Activated T-cell treated with anti-CD3 and anti-CD28 coated beads for 4 hours (primary cell): ENCODE measurements at regions not wholly inside any gene's neighbourhood (a gene's known extent, or its start where the extent isn't known, plus 50 kb on each side); places are given as distances from the start of the nearest gene placed in this dataset.
"Not testable (repeated sequence)": the region's sequence is repeated elsewhere in the genome, so short reads cannot be mapped to it uniquely, and the experiment has no call there.

Source experiments
- DNase-seq: peaks from one replicate; pipeline ENCODE4 v3.0.0-alpha.2; 2020

DNA sequence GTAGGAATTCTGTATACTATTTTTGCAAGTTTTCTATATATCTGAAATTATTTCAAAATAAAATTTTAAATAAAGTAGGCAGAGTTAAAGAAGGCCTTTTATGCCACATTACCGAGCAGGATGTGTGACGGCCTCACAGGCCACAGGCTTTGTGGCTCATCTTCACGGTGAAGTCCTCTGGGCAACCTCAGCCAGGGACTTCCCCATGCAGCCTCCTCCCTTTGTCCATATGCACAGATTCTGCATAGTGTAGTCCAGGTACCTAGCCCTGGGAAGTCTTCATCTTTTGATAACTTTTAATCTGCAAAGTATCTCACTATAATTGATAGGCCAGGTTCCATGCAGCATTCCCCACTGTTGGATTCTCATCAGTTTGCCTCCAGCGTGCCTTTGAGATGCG lies 62.8 kb downstream of the ARHGAP11B start:
- DNase-seq = not testable (repeated sequence)

GRCh38 chr15:30690153-30690552 lies 64.2 kb downstream of the ARHGAP11B start:
- DNase-seq = not testable (repeated sequence)

DNA sequence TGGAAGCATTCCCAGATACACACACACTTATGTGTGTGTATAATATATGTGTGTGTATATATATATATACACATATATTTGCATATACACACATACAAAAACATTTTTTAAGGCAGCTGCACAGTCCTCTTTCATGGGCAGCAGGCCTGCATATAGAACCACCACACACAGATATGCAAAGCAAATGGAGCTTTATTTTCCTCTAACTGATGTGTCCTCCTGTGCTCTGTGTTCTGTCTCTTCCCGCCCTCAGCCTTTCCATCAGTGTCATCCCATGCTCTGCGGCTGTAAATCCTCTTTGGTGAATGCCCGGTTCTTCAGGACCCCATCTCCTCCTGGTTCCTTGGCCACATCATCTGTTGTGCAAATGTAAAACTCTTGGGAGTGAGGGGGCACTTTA lies 69.9 kb downstream of the ARHGAP11B start:
- not testable (repeated sequence) for DNase-seq

DNA sequence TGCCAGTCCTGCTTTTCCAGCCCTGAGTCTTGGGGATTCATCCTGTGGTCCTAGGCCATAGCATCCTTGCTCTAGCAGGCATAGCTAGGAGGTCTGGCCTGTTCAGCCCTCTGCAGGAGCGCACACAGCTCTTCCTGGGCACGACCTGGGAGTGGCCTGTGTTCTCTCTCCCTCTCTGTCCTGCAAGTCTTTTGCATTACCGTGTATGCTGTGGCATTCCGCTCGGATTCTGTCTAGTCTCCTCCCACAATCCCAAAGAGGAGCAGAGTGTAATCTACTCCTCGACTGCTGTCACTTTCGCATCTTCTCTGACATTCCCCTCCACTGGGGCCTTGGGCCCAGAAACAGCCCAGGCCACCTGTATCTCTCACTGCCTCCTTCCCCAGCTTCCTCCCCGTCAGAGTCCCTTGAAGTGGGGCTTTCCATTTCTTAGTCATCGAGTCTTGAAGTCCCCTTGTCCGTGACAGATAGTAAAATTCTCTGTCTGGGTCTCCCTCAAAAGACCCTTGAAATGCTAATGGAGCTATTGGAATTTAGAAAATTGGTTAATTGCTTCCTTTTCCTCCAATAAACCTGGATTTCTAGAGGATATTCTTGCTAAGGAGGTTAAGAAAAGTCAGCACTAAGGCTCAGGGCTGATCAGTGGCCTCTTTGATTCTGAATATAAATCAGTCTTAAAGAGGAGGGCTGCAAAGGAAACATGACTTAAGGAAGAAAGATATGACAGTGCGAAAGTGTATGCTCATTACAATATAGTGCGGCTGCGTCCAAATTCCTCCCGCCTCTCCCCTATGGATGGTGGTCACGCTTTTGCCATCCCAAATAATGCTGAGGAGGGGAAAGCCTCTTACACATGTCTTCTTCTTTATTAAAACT lies 70.7 kb downstream of the ARHGAP11B start:
- DNase-seq = not testable (repeated sequence)

- DNase-seq = not testable (repeated sequence)
Observed at GRCh38 chr15:30697315-30697685, 71.4 kb downstream of the ARHGAP11B start.

DNA sequence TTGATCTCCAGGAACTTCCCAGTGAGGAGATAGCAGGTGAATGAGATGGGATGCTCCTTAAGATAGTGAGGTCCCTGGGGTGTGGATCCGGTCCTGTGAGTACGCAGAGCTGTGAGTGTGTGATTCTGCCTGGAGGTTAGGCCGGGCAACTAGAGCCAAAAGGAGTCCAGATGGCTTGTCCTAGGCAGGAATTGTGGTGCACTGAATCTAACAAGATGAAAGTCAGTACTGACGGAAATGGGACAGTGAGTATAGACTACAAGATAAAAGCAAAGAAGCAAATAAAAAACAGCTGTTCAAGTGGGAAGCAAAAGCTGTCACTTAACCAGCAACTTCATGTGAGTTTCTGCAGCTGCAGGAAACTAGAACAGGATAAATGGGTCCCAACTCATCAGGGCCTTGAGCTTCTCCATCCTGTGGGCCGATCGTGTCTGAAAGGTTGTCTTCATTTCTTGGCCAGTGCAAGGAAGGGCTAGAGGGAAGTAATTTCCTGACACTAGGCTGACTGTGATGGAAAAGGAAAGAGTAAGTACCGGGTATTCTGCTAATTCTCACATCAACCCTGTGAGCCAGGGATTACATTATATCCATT lies 74.2 kb downstream of the ARHGAP11B start:
- DNase-seq = not testable (repeated sequence)

- not testable (repeated sequence) for DNase-seq
Observed at GRCh38 chr15:30707976-30708685, 82.2 kb downstream of the ARHGAP11B start.

GRCh38 chr15:30708809-30709208 lies 82.9 kb downstream of the ARHGAP11B start:
- not testable (repeated sequence) for DNase-seq

DNA sequence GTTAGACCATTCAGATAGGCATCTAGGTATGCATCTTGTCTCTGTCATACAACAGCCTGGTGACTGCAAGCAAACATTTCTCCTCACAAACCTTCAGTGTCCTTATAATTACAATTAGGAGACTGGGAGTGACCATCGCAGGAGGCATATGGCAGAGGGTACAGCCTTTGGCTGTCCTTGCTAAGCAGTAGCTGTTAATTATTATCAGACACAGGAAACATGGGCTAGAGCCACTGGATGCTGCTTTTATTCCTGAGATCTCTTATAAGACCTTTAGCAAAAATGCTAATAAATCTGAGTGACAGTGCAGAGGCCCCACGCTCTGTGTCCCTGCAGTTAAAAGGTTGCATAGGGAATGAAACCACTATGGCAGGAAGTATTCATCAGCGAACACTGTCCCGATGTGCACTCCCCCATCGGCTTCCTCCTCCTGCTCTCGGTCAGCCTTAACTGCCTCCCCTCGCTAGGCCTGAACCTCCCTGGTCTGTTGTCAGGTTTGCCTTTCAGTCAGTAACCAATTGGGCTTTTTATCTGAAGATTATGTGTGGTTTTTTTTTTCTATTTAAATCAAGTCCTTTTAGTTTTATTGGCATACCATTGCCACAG lies 92.2 kb downstream of the ARHGAP11B start:
- not testable (repeated sequence) for DNase-seq

GRCh38 chr15:30719363-30719762 lies 93.4 kb downstream of the ARHGAP11B start:
- DNase-seq = not testable (repeated sequence)

DNA sequence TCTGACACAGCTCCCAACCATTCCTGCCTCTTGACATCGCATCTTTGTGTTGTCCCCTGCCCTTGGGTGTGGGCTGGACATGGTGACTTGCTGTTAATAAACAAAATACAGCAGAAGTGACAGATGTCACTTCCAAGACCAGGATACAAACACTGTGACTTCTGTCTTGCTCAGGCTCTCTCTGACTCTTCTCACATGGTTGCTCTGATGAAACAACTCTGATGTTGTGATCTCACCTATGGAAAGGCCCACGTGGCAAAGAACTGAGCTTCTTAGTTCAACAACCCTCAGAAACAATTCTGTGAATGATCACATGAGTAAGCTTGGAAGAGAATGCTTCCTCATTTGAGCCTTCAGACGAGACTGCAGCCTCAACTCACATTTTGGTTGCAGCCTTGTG lies 94.9 kb downstream of the ARHGAP11B start:
- not testable (repeated sequence) for DNase-seq

DNA sequence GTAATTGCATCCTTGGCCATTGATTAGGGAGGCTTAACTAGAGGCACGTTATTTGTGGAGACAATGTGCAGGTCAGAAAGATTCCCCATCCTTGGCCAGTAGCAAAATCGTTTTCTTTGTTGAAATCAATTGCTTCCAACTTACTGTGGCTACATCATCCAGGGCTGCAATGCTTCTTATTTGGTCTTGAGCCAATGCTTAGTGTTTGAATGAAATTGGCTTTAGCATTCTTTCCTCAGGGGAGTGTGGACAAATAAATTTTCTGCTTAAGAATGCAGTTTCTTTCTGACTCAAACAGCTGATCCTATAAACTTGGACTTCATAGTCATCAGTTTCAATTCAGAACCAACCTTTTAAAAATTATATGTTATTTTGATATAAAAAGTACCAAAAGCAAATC lies 95.6 kb downstream of the ARHGAP11B start:
- DNase-seq = not testable (repeated sequence)

DNA sequence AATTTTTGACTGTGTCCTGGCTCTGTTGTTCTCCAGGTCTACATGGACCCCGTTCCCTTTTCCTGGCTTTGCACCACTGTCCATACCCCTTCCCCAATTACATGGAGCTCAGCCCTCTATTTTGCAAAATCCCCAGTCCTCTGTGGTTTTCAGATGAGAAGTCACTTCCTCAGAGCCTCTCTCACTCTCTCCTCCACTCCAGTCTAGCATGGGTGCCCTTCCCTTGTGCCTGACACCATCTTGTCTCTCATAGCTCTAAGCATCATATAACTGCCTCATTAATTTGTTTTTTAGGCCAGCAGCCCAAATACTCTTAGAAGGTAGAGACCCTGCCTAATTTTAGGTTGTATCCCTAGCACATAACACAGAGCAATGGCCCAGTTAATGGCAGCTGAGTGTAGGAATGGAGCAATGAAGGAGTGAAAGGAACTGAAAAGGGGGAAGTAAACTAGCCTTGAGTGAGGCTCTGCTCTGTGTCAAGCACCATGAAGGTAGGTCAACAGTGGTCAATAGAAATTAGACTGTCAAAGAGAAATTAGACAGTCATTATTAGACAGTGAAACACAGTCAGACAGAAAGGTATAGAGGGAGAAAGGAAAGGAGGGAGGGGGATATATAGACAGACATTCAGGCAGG lies 97.7 kb downstream of the ARHGAP11B start:
- DNase-seq = not testable (repeated sequence)

DNA sequence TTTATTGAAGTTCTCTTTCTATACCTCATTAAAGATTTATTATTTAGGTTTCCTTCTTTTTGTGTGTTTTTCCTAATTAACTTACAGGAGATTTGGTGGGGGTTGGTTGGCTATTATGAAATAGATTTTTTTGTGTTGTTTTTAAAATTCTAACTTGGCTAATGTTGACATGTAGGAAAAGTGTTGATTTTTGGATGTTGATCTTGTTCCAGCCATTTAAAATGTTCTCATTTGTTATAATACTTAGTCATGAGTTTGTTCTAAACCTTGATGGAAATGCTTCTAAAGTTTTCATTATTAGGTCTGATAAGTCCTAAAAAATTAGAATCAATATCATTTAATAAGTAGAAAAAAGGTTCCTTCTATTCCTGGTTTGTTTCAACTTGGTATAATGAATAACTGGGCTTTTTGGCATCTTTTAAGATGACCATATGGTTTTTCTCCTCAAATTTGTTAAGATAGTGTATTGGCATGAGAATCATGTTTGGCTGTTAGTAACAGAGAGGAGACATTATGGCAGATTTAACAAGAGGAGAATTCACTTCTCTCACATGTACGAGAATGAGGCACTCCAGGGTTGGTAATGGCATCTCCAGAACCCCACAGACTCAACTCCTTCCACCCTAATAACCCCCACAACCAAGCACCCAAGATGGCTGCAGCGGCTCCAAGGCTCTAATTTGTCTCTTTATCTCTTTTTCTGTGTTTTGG lies 104.1 kb downstream of the ARHGAP11B start:
- DNase-seq = not testable (repeated sequence)

GRCh38 chr15:30730633-30731032 lies 104.7 kb downstream of the ARHGAP11B start:
- not testable (repeated sequence) for DNase-seq

- DNase-seq = not testable (repeated sequence)
Observed at GRCh38 chr15:30732100-30732499, 106.2 kb downstream of the ARHGAP11B start.

GRCh38 chr15:30735884-30736564 lies 110.1 kb downstream of the ARHGAP11B start:
- DNase-seq = not testable (repeated sequence)

- not testable (repeated sequence) for DNase-seq
Observed at GRCh38 chr15:30742796-30743195, 116.9 kb downstream of the ARHGAP11B start.

DNA sequence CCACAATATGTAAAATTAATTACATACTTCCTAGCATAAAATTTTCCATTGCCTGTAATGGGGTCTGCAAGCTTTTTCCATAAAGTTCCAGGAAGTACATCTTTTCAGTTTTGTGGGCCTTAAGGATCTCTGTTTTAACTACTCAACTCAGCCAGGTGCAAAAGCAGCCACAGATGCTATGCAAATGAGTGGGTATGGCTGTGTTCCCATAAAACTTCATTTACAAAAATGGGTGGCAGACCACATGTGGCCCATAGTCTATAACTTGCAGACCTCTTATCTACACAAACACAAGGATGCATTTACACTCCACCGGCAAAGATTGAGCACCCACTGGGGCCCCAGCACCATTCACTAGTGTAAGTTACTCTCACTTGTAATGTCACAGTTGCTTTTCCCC lies 123.1 kb downstream of the ARHGAP11B start:
- not testable (repeated sequence) for DNase-seq

DNA sequence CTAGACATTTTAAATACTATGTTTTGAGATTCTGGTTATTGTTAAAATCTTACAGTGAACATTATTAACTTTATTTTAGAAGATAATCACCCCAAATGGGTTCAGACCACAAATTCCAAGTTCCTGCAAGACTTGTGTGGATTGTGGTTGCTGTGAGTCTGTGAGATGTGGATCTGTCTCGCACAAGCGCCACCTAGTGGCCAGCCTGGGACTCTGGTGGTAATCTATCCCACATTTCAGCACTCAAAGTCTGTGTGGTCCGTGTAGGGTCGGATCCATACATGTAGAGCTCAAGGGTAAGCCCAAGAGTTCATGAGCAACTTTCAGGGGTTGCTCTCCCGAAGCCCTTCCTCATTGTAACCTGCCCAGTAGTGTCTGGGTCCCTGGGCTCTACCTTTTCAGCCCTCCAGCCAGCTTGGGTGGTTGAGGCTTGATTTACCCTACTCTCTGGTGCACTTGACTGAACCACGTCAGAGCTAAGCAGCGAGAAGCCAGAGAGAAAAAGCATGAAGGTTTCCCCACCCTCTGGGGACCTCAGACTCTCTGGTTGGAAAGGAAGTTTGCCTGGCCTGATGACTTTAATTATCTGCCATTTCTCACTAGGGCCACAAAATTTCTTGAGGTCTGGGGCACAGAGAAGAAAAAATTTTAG lies 129.2 kb downstream of the ARHGAP11B start:
- DNase-seq = peak; percentile 59

GRCh38 chr15:30760633-30761032 lies 134.7 kb downstream of the ARHGAP11B start:
- not testable (repeated sequence) for DNase-seq
